ENCODE measurements at regions not wholly inside any gene's neighbourhood (a gene's known extent, or its start where the extent isn't known, plus 50 kb on each side); places are given as distances from the start of the nearest gene placed in this dataset.

GRCh38 chr3:82496890-82497560 is 735.6 kb upstream of the GBE1 start:
- TF ChIP-seq CTCF (optimal IDR thresholded peaks at IDR 0.05 in 1 of 3, IDR thresholded peaks at IDR 0.05 in 1 of 3, conservative IDR thresholded peaks at IDR 0.05 in 1 of 3; ENCODE audit: extremely low read depth in 1 of 3, insufficient read depth in 2 of 3, low read length in 3 of 3), result peak in 2 of 3 experiments; percentile 35 to 59
- no peak for TF ChIP-seq EZH2 (IDR thresholded peaks at IDR 0.05; ENCODE audit: low read length)

Measured in keratinocyte (primary cell).